ENCODE measurements at regions not wholly inside any gene's neighbourhood (a gene's known extent, or its start where the extent isn't known, plus 50 kb on each side); places are given as distances from the start of the nearest gene placed in this dataset.

GRCh38 chr14:34107441-34107840, 156.6 kb upstream of the EGLN3 start:
- H3K4me3 ChIP-seq (ENCODE audit: low read length) = no peak overlapping the region
- H3K4me1 ChIP-seq (ENCODE audit: low read length) = no peaks in the 10 kb centered on the region
- H2AFZ ChIP-seq (ENCODE audit: low read depth, low read length) = no peak overlapping the region
- no peaks in the 10 kb centered on the region for H3K36me3 ChIP-seq (replicated peaks; ENCODE audit: low read depth, low read length)
- H3K4me2 ChIP-seq (ENCODE audit: low read length) = no peak overlapping the region
- TF ChIP-seq, protein P1, sequence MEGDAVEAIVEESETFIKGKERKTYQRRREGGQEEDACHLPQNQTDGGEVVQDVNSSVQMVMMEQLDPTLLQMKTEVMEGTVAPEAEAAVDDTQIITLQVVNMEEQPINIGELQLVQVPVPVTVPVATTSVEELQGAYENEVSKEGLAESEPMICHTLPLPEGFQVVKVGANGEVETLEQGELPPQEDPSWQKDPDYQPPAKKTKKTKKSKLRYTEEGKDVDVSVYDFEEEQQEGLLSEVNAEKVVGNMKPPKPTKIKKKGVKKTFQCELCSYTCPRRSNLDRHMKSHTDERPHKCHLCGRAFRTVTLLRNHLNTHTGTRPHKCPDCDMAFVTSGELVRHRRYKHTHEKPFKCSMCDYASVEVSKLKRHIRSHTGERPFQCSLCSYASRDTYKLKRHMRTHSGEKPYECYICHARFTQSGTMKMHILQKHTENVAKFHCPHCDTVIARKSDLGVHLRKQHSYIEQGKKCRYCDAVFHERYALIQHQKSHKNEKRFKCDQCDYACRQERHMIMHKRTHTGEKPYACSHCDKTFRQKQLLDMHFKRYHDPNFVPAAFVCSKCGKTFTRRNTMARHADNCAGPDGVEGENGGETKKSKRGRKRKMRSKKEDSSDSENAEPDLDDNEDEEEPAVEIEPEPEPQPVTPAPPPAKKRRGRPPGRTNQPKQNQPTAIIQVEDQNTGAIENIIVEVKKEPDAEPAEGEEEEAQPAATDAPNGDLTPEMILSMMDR (IDR thresholded peaks at IDR 0.05; ENCODE audit: low read depth, low read length) = no peak
- no peak for TF ChIP-seq EZH2phosphoT487 (IDR thresholded peaks at IDR 0.05; ENCODE audit: low read depth)
- no peak overlapping the region for H3K9ac ChIP-seq (ENCODE audit: low read length)
- no peak overlapping the region for H3K27ac ChIP-seq (ENCODE audit: low read length)
- no peaks in the 10 kb centered on the region for H4K20me1 ChIP-seq (ENCODE audit: insufficient read depth, low read length)
- H3K79me2 ChIP-seq (ENCODE audit: low read length) = no peaks in the 10 kb centered on the region
- H3K9me3 ChIP-seq (ENCODE audit: insufficient read depth, low read length) = no peaks in the 10 kb centered on the region
- no peaks in the 10 kb centered on the region; the same call in 1 of the 2 replicates for H3K27me3 ChIP-seq (ENCODE audit: low read depth, low read length)

- H3K27ac ChIP-seq (ENCODE audit: low read length) = no peak overlapping the region
- H4K20me1 ChIP-seq (ENCODE audit: insufficient read depth, low read length) = no peaks in the 10 kb centered on the region
- no peaks in the 10 kb centered on the region for H3K36me3 ChIP-seq (replicated peaks; ENCODE audit: low read depth, low read length)
- no peak overlapping the region for H2AFZ ChIP-seq (ENCODE audit: low read depth, low read length)
- no peak overlapping the region for H3K4me3 ChIP-seq (ENCODE audit: low read length)
- H3K9me3 ChIP-seq (ENCODE audit: insufficient read depth, low read length) = no peaks in the 10 kb centered on the region
- no peaks in the 10 kb centered on the region for H3K4me1 ChIP-seq (ENCODE audit: low read length)
- TF ChIP-seq, protein P1 (IDR thresholded peaks at IDR 0.05; ENCODE audit: low read depth, low read length) = no peak
- no peak for TF ChIP-seq EZH2phosphoT487 (IDR thresholded peaks at IDR 0.05; ENCODE audit: low read depth)
- H3K9ac ChIP-seq (ENCODE audit: low read length) = no peak overlapping the region
- H3K27me3 ChIP-seq (ENCODE audit: low read depth, low read length) = no peaks in the 10 kb centered on the region; the same call in 1 of the 2 replicates
- no peaks in the 10 kb centered on the region for H3K79me2 ChIP-seq (ENCODE audit: low read length)
- H3K4me2 ChIP-seq (ENCODE audit: low read length) = no peak overlapping the region
Measured at GRCh38 chr14:34106310-34106709, 155.4 kb upstream of the EGLN3 start.

DNA sequence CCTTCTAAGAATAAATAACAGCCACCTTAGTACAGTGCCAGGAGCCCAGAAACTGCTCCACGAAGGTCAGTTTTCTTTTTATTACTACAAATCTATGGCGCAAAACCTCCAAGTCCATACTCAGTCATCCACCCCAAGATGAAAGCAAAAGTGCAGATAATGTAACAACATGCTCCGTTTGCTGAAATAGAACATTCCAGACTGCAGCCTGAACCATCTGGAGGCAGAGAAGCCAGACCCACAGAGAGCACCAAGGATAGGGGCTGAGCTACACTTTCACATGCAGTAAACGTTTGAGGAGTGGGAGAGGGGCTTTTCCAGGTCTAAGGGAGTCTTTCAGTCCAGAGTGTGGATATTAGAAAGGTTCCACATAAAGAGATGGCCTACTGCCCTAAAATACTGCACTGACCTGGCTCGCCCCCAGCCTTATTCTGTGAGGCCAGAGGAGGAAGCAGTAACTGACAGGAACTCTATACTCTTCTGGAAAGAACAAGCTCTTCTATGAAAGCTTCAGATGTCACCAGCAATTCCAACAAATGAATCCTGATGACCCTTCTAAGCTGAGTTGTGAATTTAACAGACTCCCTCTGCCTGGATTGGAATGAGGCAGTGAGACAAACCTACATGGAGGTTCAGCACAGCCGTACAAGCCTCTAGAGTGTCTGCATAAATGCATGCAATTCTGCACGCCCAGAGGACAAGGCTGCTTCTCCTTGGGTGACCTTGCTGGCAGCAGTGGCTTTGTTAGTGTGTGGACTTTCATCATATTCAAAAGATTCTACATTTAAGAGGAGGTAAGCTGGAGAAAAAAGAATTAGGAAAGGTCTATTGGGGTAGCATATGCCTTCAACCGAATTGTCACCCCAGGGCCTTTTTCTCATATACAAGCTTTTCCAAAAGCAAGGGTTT, 153.9 kb upstream of the EGLN3 start:
- Histone ChIP-seq H3K9me3 (ENCODE audit: insufficient read depth, low read length) (no peaks in the 10 kb centered on the region), H4K20me1 (ENCODE audit: insufficient read depth, low read length) (no peaks in the 10 kb centered on the region), H3K36me3 (replicated peaks; ENCODE audit: low read depth, low read length) (no peaks in the 10 kb centered on the region), H3K27me3 (ENCODE audit: low read depth, low read length) (no peaks in the 10 kb centered on the region; the same call in 1 of the 2 replicates), H2AFZ (ENCODE audit: low read depth, low read length) (no peak overlapping the region), H3K4me3 (ENCODE audit: low read length) (no peak overlapping the region), H3K27ac (ENCODE audit: low read length) (no peak overlapping the region), H3K79me2 (ENCODE audit: low read length) (no peaks in the 10 kb centered on the region), H3K9ac (ENCODE audit: low read length) (no peak overlapping the region), H3K4me2 (ENCODE audit: low read length) (no peak overlapping the region), H3K4me1 (ENCODE audit: low read length) (no peaks in the 10 kb centered on the region)
- TF ChIP-seq, protein P1 (IDR thresholded peaks at IDR 0.05; ENCODE audit: low read depth, low read length) = no peak
- no peak for TF ChIP-seq EZH2phosphoT487 (IDR thresholded peaks at IDR 0.05; ENCODE audit: low read depth)

DNA sequence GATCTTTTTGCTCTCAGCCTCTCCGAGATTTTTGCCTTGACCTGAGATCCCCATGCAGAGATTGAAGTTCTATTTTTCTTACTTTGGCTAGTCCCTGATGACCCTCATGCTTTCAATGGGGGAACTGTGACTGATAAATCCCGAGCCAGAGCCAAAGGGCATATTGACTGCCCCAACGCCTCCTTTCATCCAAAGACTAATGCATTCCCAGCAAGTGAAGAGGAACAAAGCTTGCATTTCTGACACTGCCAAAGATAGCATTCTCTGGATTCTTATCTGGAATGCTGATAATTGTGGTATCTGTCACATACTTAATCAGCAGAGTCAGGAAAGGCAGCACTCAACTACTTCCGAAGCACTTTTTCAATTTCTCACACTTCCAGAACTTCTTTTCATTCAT, 152.3 kb upstream of the EGLN3 start:
- no peaks in the 10 kb centered on the region for H3K9me3 ChIP-seq (ENCODE audit: insufficient read depth, low read length)
- H3K4me1 ChIP-seq (ENCODE audit: low read length) = no peaks in the 10 kb centered on the region
- no peak overlapping the region for H3K4me2 ChIP-seq (ENCODE audit: low read length)
- no peaks in the 10 kb centered on the region; the same call in 1 of the 2 replicates for H3K27me3 ChIP-seq (ENCODE audit: low read depth, low read length)
- H3K4me3 ChIP-seq (ENCODE audit: low read length) = no peak overlapping the region
- no peak overlapping the region for H3K9ac ChIP-seq (ENCODE audit: low read length)
- TF ChIP-seq, protein P1 (IDR thresholded peaks at IDR 0.05; ENCODE audit: low read depth, low read length) = no peak
- no peak for TF ChIP-seq EZH2phosphoT487 (IDR thresholded peaks at IDR 0.05; ENCODE audit: low read depth)
- no peaks in the 10 kb centered on the region for H3K79me2 ChIP-seq (ENCODE audit: low read length)
- H3K36me3 ChIP-seq (replicated peaks; ENCODE audit: low read depth, low read length) = no peaks in the 10 kb centered on the region
- no peaks in the 10 kb centered on the region for H4K20me1 ChIP-seq (ENCODE audit: insufficient read depth, low read length)
- no peak overlapping the region for H2AFZ ChIP-seq (ENCODE audit: low read depth, low read length)
- no peak overlapping the region for H3K27ac ChIP-seq (ENCODE audit: low read length)

All from OCI-LY3 (cell line).